ENCODE measurements at regions not wholly inside any gene's neighbourhood (a gene's known extent, or its start where the extent isn't known, plus 50 kb on each side); places are given as distances from the start of the nearest gene placed in this dataset.

- TF ChIP-seq CTCF (optimal IDR thresholded peaks at IDR 0.05 in 1 of 3, IDR thresholded peaks at IDR 0.05 in 1 of 3, conservative IDR thresholded peaks at IDR 0.05 in 1 of 3; ENCODE audit: extremely low read depth in 1 of 3, insufficient read depth in 2 of 3, low read length in 3 of 3) (no peak), EZH2 (IDR thresholded peaks at IDR 0.05; ENCODE audit: low read length) (no peak)
Observed at GRCh38 chr7:10588084-10588483, 385.6 kb upstream of the PHF14 start.

All from keratinocyte (primary cell).